Eye (tissue), 1 donor: ENCODE measurements at regions not wholly inside any gene's neighbourhood (a gene's known extent, or its start where the extent isn't known, plus 50 kb on each side); places are given as distances from the start of the nearest gene placed in this dataset.
"Not testable (repeated sequence)": the region's sequence is repeated elsewhere in the genome, so short reads cannot be mapped to it uniquely, and the experiment has no call there.

Source experiments
- DNase-seq: peaks from one replicate; pipeline ENCODE4 v3.0.0-alpha.2; 2015

GRCh38 chr4:30160140-30160539, 560.0 kb upstream of the PCDH7 start:
- no peak for DNase-seq

- no peak for DNase-seq
Measured at GRCh38 chr4:30172416-30172815, 547.8 kb upstream of the PCDH7 start.

GRCh38 chr4:30181512-30181911, 538.7 kb upstream of the PCDH7 start:
- DNase-seq: no peak

GRCh38 chr4:30181918-30182317, 538.3 kb upstream of the PCDH7 start:
- DNase-seq: no peak

GRCh38 chr4:30182786-30183185, 537.4 kb upstream of the PCDH7 start:
- DNase-seq: no peak

GRCh38 chr4:30191902-30192301, 528.3 kb upstream of the PCDH7 start:
- DNase-seq: peak; percentile 2

GRCh38 chr4:30207389-30207788, 512.8 kb upstream of the PCDH7 start:
- no peak for DNase-seq

GRCh38 chr4:30208731-30209435, 511.3 kb upstream of the PCDH7 start:
- DNase-seq: no peak

- DNase-seq: not testable (repeated sequence)
Measured at GRCh38 chr4:30215973-30216372, 504.2 kb upstream of the PCDH7 start.

GRCh38 chr4:30245140-30245539, 475.0 kb upstream of the PCDH7 start:
- no peak for DNase-seq

GRCh38 chr4:30256116-30256832, 463.9 kb upstream of the PCDH7 start:
- peak; percentile 1 for DNase-seq

GRCh38 chr4:30258949-30259348, 461.2 kb upstream of the PCDH7 start:
- DNase-seq: no peak

GRCh38 chr4:30262379-30262778, 457.8 kb upstream of the PCDH7 start:
- no peak for DNase-seq

GRCh38 chr4:30264465-30264864, 455.7 kb upstream of the PCDH7 start:
- no peak for DNase-seq

GRCh38 chr4:30265716-30266115, 454.5 kb upstream of the PCDH7 start:
- no peak for DNase-seq

GRCh38 chr4:30268370-30268769, 451.8 kb upstream of the PCDH7 start:
- DNase-seq: no peak

GRCh38 chr4:30269850-30270249, 450.3 kb upstream of the PCDH7 start:
- DNase-seq: no peak

- DNase-seq: no peak
Measured at GRCh38 chr4:30281986-30282385, 438.2 kb upstream of the PCDH7 start.

- DNase-seq: no peak
Measured at GRCh38 chr4:30283336-30283735, 436.8 kb upstream of the PCDH7 start.

GRCh38 chr4:30294295-30294694, 425.9 kb upstream of the PCDH7 start:
- DNase-seq: no peak

GRCh38 chr4:30295652-30296051, 424.5 kb upstream of the PCDH7 start:
- DNase-seq: no peak

- no peak for DNase-seq
Measured at GRCh38 chr4:30314001-30314400, 406.2 kb upstream of the PCDH7 start.

GRCh38 chr4:30330894-30331652, 389.1 kb upstream of the PCDH7 start:
- no peak for DNase-seq

- DNase-seq: no peak
Measured at GRCh38 chr4:30341731-30342130, 378.4 kb upstream of the PCDH7 start.
